Stimulated activated naive CD8-positive, alpha-beta T cell treated with anti-CD3 and anti-CD28 coated beads, Interleukin-15, amount 100 ng/mL, for 72 hours (primary cell): ENCODE measurements at regions not wholly inside any gene's neighbourhood (a gene's known extent, or its start where the extent isn't known, plus 50 kb on each side); places are given as distances from the start of the nearest gene placed in this dataset.
"Not testable (repeated sequence)": the region's sequence is repeated elsewhere in the genome, so short reads cannot be mapped to it uniquely, and the experiment has no call there.

Source experiments
- ATAC-seq: fragments of 150-1000 bp; cut with Tn5 transposase; 2 replicates; pipeline ENCODE4 v1.10.0; 2021; ENCODE audit warnings: mild to moderate bottlenecking, moderate library complexity
- DNase-seq, 2 donors: peaks; one replicate each; pipeline ENCODE4 v3.0.0; 2021 to 2022
- H3K27ac Mint-ChIP-seq, 2 donors: one replicate each; pipeline ENCODE4 v1.8.0; 2022; ENCODE audit warnings: mild to moderate bottlenecking in 2 of 2, mixed read lengths in 2 of 2, moderate library complexity in 2 of 2
- H3K27me3 Mint-ChIP-seq: one replicate; pipeline ENCODE4 v1.8.0; 2022; ENCODE audit warnings: mixed read lengths
- H3K4me1 Mint-ChIP-seq: one replicate; pipeline ENCODE4 v1.8.0; 2022; ENCODE audit warnings: mild to moderate bottlenecking, mixed read lengths
- H3K4me3 Mint-ChIP-seq, 2 donors: one replicate each; pipeline ENCODE4 v1.8.0; 2022; ENCODE audit warnings: mild to moderate bottlenecking in 2 of 2, mixed read lengths in 2 of 2, moderate library complexity in 1 of 2
- H3K9me3 Mint-ChIP-seq, 2 donors: one replicate each; pipeline ENCODE4 v1.8.0; 2022; ENCODE audit warnings: mixed read lengths in 2 of 2

- Mint-ChIP-seq H3K4me1 (peaks cover 8% of the 10 kb centered on the region), H3K27ac (no peak overlapping the region), H3K27me3 (peaks cover 13% of the 10 kb centered on the region), H3K4me3 (no peak overlapping the region), H3K9me3 (no peaks in the 10 kb centered on the region)
- ATAC-seq (peak; percentile 18), DNase-seq (no peak)
Observed at GRCh38 chr3:72164635-72164978, 379.7 kb upstream of the PROK2 start.

- no peak overlapping the region for H3K4me3 Mint-ChIP-seq
- DNase-seq (no peak), ATAC-seq (peak; percentile 81)
- H3K9me3 Mint-ChIP-seq, result no peaks in the 10 kb centered on the region
- H3K4me1 Mint-ChIP-seq, result peaks cover 8% of the 10 kb centered on the region
- H3K27me3 Mint-ChIP-seq, result peaks cover 13% of the 10 kb centered on the region
- peak overlapping the region; percentile 12 to 77 for H3K27ac Mint-ChIP-seq
Observed at GRCh38 chr3:72163809-72164634, 379.1 kb upstream of the PROK2 start.

DNA sequence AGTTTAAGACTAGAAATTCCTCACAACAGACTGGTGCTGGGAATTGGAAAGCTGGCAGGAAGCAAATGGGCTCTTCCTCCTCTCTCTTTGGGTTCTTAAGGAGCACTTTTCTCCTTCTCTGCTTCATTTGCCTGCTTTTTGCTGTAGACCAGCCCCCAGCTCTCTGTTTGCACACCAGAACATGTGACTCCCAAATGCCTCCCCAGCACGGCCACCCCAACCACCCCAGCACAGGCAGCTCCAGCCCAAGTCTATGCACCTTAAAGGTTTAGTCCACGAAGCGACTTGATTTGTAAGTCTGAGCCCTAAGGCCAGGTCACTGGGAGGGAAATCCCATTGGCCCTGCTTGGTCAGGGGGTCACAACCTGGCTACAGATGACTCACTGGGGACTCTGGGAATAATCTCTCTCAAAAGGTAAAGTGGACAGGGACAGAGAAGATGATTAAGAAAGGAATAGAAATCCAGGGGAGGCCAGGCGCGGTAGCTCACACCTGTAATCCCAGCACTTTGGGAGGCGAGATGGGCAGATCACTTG is 377.8 kb upstream of the PROK2 start:
- DNase-seq (no peak), ATAC-seq (no peak)
- no peaks in the 10 kb centered on the region for H3K9me3 Mint-ChIP-seq
- H3K4me1 Mint-ChIP-seq, result peaks cover 13% of the 10 kb centered on the region
- H3K4me3 Mint-ChIP-seq, result no peak overlapping the region
- H3K27ac Mint-ChIP-seq, result peak overlapping the region in 1 of 2 donors; percentile 70
- peaks cover 13% of the 10 kb centered on the region for H3K27me3 Mint-ChIP-seq

GRCh38 chr3:72161881-72162595 is 377.1 kb upstream of the PROK2 start:
- ATAC-seq (no peak), DNase-seq (no peak)
- H3K9me3 Mint-ChIP-seq, result no peaks in the 10 kb centered on the region
- peaks cover 13% of the 10 kb centered on the region for H3K27me3 Mint-ChIP-seq
- H3K4me1 Mint-ChIP-seq, result peaks cover 16% of the 10 kb centered on the region
- H3K4me3 Mint-ChIP-seq, result no peak overlapping the region
- H3K27ac Mint-ChIP-seq, result no peak overlapping the region

DNA sequence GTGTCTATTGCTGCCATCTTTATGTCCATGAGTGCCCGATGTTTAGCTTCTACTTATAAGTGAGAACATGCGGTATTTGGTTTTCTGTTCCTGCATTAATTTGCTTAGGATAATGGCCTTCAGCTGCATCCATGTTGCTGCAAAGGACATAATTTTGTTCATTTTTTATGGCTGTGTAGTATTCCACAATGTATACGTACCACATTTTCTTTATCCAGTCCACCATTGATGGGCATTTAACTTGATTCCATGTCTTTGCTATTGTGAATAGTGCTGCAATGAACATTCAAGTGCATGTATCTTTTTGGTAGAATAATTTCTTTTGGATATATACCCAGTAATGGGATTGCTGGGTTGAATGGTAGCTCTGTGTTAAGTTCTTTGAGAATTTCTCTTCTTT is 376.3 kb upstream of the PROK2 start:
- Mint-ChIP-seq H3K4me1 (peaks cover 16% of the 10 kb centered on the region), H3K27ac (peak overlapping the region in 1 of 2 donors; percentile 49), H3K27me3 (peaks cover 20% of the 10 kb centered on the region)
- not testable (repeated sequence) for DNase-seq, H3K9me3 Mint-ChIP-seq, H3K4me3 Mint-ChIP-seq, ATAC-seq

DNA sequence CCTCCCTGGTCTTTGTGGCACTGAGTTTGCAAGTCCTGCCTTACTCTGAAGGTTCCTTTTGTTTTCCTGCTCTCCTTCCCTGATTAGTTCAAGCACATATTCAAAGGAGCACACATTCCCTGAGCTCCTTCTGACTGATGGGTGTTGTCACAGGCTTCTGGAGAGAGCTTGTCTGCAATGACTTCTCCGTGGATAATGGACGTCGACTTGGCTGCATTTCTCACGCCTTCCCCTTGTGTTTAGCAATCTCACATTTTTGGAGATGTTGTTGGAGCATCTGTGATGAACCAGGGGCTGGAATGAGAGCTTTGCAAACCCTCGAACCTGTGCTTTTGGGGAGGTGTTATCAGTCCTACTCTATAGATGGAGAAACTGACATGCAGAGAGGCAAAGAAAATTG is 375.4 kb upstream of the PROK2 start:
- Mint-ChIP-seq H3K9me3 (no peaks in the 10 kb centered on the region), H3K4me1 (peaks cover 16% of the 10 kb centered on the region), H3K27me3 (peaks cover 29% of the 10 kb centered on the region), H3K4me3 (no peak overlapping the region), H3K27ac (no peak overlapping the region)
- DNase-seq (no peak), ATAC-seq (no peak)

- Mint-ChIP-seq H3K27ac (no peak overlapping the region), H3K9me3 (peaks cover 0 to 6% of the 10 kb centered on the region in 2 donors), H3K27me3 (peaks cover 29% of the 10 kb centered on the region), H3K4me3 (no peak overlapping the region), H3K4me1 (peaks cover 16% of the 10 kb centered on the region)
- DNase-seq (no peak), ATAC-seq (no peak)
Observed at GRCh38 chr3:72159487-72159886, 374.5 kb upstream of the PROK2 start.

- Mint-ChIP-seq H3K9me3 (peaks cover 0 to 6% of the 10 kb centered on the region in 2 donors), H3K27me3 (peaks cover 29% of the 10 kb centered on the region), H3K27ac (no peak overlapping the region), H3K4me1 (peaks cover 9% of the 10 kb centered on the region), H3K4me3 (no peak overlapping the region)
- no peak for ATAC-seq
- no peak for DNase-seq
Observed at GRCh38 chr3:72158639-72159326, 373.8 kb upstream of the PROK2 start.

DNA sequence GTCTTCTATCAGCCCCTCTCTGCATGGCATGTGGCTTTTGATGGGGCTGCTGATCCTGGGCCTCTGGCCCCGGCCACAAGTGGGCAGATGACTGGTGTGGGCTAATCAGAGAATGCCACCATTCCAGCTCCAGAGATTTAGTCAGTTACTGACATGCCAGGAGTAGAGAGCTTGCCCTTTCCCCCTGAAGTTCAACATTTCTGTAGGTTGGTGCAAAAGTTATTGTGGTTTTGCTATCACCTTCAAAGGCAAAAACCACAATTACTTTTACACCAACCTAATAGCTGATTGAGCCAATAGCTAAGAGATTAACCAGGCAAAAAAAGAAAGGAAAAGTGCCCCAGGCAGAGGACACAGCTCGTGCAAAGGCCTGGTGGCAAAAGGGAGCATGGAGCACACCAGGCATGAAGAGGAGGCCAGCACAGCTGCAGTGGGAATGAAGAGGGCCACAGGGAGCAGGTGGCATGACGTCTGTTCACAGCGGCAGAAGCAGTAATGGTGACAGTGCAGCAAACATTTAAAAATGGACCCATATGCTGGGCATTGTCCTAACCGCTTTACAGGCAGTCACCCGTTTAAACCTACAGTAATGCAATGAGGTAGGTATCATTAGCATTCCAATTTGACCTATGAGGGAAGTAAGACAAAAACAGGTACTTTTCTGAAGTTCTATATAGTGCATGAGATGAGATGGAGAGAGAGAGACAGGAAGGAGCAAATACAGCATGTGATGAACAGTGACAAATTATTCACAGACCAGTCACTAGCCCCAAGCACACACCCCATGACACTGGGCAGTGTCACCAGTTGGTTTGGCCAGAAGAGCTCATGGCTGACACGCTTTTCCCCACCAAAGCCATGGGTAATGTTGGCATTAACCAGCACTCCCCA is 373.0 kb upstream of the PROK2 start:
- H3K4me3 Mint-ChIP-seq, result no peak overlapping the region
- peaks cover 28% of the 10 kb centered on the region for H3K27me3 Mint-ChIP-seq
- H3K4me1 Mint-ChIP-seq, result peaks cover 9% of the 10 kb centered on the region
- H3K9me3 Mint-ChIP-seq, result peaks cover 0 to 6% of the 10 kb centered on the region in 2 donors
- DNase-seq, result no peak
- ATAC-seq, result no peak
- H3K27ac Mint-ChIP-seq, result no peak overlapping the region

DNA sequence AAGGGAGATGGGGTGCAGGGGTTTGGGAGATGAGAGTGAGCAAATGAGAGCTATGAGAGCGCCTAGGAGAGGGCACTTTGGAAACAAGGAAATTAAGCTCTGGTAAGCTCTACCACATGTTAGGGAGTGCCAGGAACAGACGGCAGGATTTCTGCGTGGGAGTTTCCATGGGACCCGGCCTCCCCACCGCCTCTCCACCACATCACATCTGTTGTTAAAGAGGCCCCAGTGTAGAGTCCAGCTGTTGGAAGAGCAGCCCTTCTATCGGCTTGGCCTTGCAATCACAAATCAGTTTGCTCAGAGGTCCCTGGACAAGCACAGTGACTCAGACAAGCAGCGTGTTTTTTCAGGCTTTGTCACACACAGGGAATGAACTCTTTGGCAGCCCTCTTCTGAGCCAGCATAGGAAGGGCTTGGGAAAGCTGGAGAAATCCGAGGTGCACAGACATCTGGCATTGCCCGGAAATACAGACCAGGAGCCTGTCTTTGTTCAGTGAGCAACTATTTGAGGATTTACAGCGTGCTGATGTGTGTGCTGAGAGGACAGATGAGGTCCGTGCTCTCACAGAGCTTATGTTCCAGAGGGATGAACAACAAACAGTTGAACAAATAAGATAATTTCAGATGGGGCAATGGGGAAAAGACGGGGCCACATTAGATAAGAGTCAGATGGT is 370.6 kb upstream of the PROK2 start:
- Mint-ChIP-seq H3K4me3 (no peak overlapping the region), H3K27ac (peak overlapping the region in 1 of 2 donors; percentile 31), H3K4me1 (peaks cover 9% of the 10 kb centered on the region), H3K27me3 (peaks cover 16% of the 10 kb centered on the region), H3K9me3 (peaks cover 0 to 6% of the 10 kb centered on the region in 2 donors)
- no peak for ATAC-seq
- DNase-seq, result no peak

- H3K9me3 Mint-ChIP-seq, result peaks cover 0 to 6% of the 10 kb centered on the region in 2 donors
- peaks cover 16% of the 10 kb centered on the region for H3K27me3 Mint-ChIP-seq
- no peak for DNase-seq
- H3K4me3 Mint-ChIP-seq, result no peak overlapping the region
- peaks cover 9% of the 10 kb centered on the region for H3K4me1 Mint-ChIP-seq
- H3K27ac Mint-ChIP-seq, result peak overlapping the region; percentile 31 to 52
- no peak for ATAC-seq
Observed at GRCh38 chr3:72154391-72155335, 369.7 kb upstream of the PROK2 start.

DNA sequence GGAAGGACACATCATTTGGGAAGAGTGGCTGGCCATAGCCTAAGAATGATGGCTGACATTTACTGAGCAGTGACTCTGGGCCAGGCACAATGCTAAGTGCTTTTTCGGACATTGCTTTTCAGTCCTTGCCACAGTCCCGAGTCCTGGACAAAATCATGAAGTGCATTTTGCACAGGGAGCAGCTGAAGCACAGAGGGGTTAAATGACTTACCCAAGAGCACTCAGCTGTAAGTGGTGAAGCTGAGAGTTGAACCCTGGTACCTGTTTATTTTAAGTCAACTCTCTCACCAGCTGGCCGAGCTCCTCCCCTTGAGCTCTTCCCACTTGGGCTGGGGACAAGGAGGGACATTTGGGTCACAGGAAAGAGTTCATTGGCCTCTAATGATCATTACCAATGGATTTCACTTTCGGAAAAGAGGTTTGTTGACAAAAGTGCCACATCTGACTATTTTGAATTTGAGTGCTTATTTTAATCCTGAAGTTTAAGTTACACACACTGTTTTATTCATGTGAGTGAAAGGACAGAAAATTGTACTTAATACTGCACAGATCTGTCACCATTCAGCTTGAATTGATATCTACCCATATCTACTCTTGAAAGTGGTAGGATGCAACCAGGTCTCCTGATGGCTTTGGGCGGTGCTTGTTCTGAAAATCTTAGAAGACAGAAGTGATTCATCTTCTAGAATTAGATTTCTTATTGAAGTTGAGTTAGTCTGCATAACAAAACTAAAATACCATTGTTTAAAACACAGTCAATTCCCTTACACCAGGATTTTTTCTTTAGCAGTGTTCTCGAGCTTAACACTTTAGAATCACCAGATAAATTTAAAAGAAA is 368.7 kb upstream of the PROK2 start:
- Mint-ChIP-seq H3K27me3 (peaks cover 16% of the 10 kb centered on the region), H3K4me1 (peaks cover 9% of the 10 kb centered on the region), H3K27ac (no peak overlapping the region), H3K9me3 (peaks cover 1 to 8% of the 10 kb centered on the region in 2 donors), H3K4me3 (no peak overlapping the region)
- ATAC-seq (no peak), DNase-seq (no peak)
